Right ventricle myocardium superior (tissue), 1 donor: ENCODE measurements at regions not wholly inside any gene's neighbourhood (a gene's known extent, or its start where the extent isn't known, plus 50 kb on each side); places are given as distances from the start of the nearest gene placed in this dataset.
"Not testable (repeated sequence)": the region's sequence is repeated elsewhere in the genome, so short reads cannot be mapped to it uniquely, and the experiment has no call there.

ENCODE experiments used
- ATAC-seq: fragments of 200-7000 bp; cut with Tn5 transposase; one replicate; pipeline ENCODE4 v1.9.1; 2020; ENCODE audit warnings: mild to moderate bottlenecking; ENCODE audit not compliant: poor library complexity
- DNase-seq: peaks from one replicate; pipeline ENCODE4 v3.0.0-alpha.2; 2020
- intact Hi-C: fragments of 100-400 bp; cut with DNase I; formaldehyde crosslinking; loops from one replicate; pipeline ENCODE4 v1.11.2; 2022
- donor health status: DM: no; HTN: yes; CAD: no; lungs with severe emphysema.

DNA sequence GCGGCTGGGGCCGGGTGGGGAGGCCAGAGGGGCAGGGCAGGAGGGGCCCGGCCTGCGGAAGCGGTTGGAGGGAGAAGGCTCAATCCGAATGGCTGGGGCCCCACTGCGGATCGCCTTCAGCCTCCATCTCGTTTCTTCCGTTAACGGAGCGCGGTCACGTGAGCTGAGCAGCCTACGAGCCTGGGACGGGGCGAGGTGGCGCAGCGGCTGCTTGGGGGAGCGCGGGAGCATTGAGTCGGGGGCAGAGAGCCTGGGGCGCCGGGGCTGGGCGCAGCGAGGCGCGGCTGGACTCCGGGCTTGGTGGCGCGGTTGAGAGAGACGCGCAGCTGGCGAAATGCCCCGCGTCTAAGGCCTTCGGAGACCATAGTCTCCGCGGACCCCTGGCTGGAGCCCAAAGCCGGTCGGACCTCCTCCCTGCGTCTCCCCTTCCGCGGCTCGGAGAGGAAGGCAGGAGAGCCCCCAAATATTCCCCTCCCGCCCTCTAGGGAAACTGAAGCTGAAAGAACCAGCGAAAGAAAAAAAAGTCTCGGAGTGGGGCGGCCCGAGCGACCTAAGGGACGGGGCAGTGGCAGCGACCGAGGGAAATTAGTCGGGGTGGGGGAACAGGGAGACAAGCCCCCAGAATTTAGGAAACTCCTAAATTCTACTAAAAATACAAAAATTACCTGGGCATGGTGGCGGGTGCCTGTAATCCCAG lies 94.7 kb upstream of the PLEKHM1 start:
- peak; percentile 85 for ATAC-seq
- peak; percentile 93 for DNase-seq
- intact Hi-C loops: not testable (repeated sequence)

DNA sequence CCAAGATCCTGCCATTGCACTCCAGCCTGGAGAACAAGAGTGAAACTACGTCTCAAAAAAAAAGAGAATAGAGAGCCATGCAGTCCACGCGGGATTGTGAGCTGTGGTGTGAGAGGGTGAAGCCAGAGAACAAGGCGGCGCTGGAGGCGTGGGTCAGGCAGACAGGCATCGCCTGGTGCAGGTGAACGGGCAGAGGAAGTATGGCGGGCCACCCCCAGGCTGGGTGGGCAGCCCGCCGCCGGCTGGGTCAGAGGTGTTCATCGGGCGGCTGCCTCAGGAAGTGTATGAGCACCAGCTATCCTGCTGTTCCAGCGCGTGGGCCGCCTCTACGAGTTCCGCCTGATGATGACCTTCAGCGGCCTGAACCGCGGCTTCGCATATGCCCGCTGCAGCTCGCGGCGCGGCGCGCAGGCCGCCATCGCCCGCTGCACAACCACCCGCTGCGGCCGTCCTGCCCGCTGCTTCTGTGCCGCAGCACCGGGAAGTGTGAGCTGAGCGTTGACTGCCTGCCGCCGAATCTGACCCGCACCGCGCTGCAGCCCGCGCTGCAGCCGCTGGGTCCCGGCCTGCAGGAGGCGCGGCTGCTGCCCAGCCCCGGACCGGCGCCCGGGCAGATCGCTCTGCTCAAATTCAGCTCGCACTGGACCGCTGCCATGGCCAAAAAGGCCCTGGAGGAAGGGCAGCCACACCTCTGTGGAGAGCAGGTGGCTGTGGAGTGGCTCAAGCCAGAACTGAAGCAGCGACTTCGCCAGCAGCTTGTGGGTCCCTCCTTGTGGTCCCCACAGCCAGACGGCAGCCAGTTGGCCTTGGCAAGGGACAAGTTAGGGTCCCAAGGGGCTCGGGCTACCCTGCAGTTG lies 95.5 kb upstream of the PLEKHM1 start:
- DNase-seq: peak; percentile 73
- intact Hi-C loops: not testable (repeated sequence)
- ATAC-seq: peak; percentile 91

DNA sequence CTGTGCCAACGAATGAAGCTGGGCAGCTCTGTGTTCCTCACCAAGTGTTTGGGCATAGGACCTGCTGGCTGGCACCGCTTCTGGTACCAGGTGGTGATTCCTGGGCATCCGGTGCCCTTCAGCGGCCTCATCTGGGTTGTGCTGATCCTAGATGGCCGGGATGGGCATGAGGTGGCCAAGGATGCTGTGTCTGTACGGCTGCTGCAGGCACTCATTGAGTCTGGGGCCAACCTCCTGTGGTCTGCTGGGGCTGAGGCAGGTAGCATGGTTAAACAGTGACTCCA lies 96.1 kb upstream of the PLEKHM1 start:
- DNase-seq, intact Hi-C loops, ATAC-seq: not testable (repeated sequence)

DNA sequence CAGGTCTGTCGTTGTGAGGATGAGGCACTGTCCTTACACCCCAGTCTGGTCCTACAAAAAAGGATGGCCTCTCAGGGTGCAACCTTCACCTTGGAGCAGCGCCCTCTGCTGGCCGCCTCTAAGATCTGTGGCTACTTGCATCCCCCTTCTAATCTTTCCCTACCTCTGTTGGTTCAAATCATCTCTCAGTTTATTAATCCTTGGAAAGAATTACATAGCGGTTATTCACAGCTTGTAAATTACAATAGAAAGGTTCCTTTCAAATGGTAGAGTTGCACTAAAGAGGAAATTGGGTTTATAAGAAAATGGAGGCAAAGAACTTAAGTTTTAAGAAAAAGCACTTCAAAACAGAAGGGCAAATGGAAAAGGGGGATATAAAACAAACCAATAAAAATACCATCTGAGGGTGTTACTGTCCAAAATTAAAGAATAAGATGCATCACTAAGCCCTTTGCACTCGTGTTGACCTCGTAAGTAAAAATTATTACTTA lies 102.0 kb upstream of the PLEKHM1 start:
- peak; percentile 88 for DNase-seq
- peak; percentile 87 for ATAC-seq
- intact Hi-C loops: not testable (repeated sequence)

- ATAC-seq, DNase-seq, intact Hi-C loops: not testable (repeated sequence)
Observed at GRCh38 chr17:45596347-45596746, 105.8 kb upstream of the PLEKHM1 start.

GRCh38 chr17:45600052-45601012 lies 109.8 kb upstream of the PLEKHM1 start:
- intact Hi-C loops, DNase-seq, ATAC-seq: not testable (repeated sequence)

GRCh38 chr17:45601013-45601412 lies 110.5 kb upstream of the PLEKHM1 start:
- intact Hi-C loops, ATAC-seq, DNase-seq: not testable (repeated sequence)

- DNase-seq, intact Hi-C loops: not testable (repeated sequence)
- ATAC-seq: peak; percentile 38
Observed at GRCh38 chr17:45601605-45602539, 111.4 kb upstream of the PLEKHM1 start.

DNA sequence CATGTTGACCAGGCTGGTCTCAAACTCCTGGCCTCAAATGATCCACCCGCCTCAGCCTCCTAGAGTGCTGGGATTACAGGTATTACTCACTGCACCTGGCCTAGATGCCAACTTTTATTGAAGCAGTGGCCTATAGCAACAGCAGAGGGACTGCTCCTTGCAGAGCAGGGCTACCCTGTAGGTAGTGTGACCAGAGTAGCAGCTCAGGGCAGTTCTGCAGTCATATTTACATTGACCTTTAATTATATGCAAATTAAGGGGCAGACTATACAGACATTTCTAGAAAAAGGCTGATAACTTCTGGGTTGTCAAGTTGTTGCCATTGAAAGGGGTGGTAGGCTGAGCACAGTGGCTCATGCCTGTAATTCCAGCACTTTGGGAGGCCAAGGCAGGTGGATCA lies 115.2 kb upstream of the PLEKHM1 start:
- DNase-seq, ATAC-seq, intact Hi-C loops: not testable (repeated sequence)

- DNase-seq (peak; percentile 90), ATAC-seq (peak; percentile 100)
- intact Hi-C loops: not testable (repeated sequence)
Observed at GRCh38 chr17:45619984-45620405, 129.5 kb upstream of the PLEKHM1 start.

DNA sequence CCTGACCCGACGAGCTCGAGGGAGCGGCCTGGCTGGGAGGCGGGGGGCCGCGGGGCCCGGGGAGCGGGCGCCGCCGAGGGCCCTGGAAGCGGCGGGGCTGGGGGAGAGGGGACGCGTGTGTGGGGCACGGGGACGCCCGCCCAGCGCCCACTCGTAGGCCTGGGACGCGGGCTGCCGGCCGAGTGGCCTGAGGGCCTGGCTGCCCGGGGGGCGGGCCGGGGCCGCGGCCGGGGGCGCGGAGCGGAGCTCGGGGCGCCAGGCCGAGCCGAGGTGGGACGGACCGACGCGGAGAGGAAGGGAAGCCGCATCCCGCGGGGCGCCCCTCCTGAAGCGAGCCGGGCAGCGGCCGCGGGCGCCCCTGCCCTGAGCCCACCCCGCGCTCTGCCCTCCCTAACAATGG lies 129.9 kb upstream of the PLEKHM1 start:
- DNase-seq, intact Hi-C loops: not testable (repeated sequence)
- ATAC-seq: peak; percentile 79

DNA sequence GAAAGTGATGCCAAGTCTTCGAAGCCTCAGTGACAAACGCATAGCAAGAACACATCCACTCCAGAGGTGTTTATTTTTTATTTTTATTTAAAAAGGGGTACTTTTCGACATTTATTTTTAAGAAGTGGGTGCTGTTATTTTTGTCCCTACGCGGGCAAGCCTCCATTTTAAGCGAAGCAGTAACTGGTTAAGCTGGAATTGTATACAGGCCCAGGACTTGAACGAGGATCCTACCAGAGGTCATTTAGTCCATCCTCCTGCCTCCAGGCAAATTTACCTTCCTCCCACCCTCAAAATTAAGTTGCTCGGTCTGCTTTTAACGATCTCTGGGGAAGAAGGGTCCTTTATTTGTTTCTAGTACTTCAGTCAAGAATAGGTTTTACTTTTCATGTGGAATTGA lies 130.6 kb upstream of the PLEKHM1 start:
- DNase-seq, intact Hi-C loops, ATAC-seq: not testable (repeated sequence)

DNA sequence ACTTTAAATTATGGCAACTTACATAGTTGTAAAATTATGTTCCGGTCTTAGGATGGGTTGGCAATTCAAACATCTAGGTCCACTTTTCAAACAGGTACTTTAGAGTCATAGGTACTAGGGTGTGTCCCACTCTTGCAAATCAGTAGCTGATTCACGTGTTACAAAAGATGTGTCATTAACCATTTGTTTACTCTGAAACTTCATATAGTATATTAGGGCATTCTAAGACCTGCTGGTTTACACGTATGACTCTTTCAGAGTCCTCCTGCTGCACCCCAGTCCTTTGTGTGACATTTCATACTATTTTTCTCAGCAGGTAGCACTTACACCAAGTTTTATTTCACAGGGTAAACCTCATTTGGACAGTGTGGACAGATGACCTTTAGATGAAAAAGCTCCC lies 131.8 kb upstream of the PLEKHM1 start:
- ATAC-seq, intact Hi-C loops, DNase-seq: not testable (repeated sequence)

- intact Hi-C loops: no loop called here
- no peak for ATAC-seq
- DNase-seq: no peak
Observed at GRCh38 chr17:45628019-45628418, 137.5 kb upstream of the PLEKHM1 start.

DNA sequence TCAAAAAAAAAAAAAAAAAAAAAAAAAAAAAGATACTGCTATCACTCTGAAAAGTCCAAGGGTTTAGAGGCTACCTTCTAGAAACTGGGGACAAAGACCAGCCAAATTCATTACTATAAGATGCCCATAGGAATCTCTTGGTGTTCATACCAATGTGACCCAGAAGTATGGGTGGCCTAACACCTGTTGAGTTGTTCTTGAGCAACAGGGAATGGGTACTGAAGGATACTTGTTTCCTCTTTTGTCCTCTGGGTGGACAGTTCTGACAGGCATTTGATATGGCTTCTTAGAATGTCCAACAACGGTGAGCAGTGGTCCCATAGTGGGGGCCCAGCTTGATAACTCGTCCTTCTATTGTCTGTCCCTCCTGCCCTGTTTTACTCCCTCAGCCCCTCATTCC lies 141.4 kb upstream of the PLEKHM1 start:
- ATAC-seq: no peak
- DNase-seq: no peak
- intact Hi-C loops: no loop called here

- no peak for ATAC-seq
- no peak for DNase-seq
- intact Hi-C loops: no loop called here
Observed at GRCh38 chr17:45639297-45639849, 144.7 kb upstream of the CRHR1 start.

DNA sequence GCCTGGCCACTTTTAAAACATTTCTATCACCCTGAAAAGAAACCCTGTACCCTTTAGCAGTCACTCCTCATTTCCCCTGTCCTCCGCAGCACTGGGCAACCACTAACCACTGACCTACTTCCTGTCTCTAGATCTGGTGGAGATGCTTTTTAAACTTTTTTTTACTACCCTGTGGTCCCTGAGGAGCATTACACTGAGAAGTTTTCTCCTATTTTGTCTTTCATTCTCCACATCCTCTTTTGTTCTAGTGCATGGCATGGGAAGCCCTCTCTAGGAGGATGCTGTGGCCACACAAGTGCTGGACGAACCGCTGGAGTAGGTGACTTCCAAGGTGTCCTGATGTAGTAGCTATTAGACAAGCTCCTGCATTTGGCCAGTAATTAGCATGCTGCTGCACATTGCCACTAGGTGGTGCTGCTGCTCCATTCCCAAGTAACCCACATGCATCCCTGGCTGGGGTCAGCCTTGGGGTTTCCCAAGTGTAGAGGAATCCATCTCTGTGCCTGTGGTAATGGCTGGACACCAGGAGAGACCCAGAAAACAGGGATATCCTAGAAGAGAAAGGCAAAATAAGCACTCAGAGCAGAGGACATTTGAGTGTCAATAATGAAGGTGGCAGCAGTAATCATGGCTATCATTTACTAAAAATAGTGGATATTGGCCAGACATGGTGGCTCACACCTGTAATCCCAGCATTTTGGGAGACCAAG lies 143.8 kb upstream of the CRHR1 start:
- ATAC-seq (peak; percentile 74), DNase-seq (peak; percentile 69)
- intact Hi-C loops: loop anchor here (2.0 kb wide), 1 partner anchor 193 kb away; no protein-coding TSS in a partner anchor
